A549 (cell line): ENCODE measurements at regions not wholly inside any gene's neighbourhood (a gene's known extent, or its start where the extent isn't known, plus 50 kb on each side); places are given as distances from the start of the nearest gene placed in this dataset.
"Not testable (repeated sequence)": the region's sequence is repeated elsewhere in the genome, so short reads cannot be mapped to it uniquely, and the experiment has no call there.

ENCODE experiments used
- E2F6 ChIP-seq: IDR thresholded peaks from 2 replicates; pipeline ENCODE4 v1.6.1; 2012; ENCODE audit warnings: low read depth, borderline replicate concordance
- ELK1 ChIP-seq: fragments of 150-350 bp; IDR thresholded peaks from 2 replicates; pipeline ENCODE4 v1.6.1; 2014; ENCODE audit warnings: low read depth, mild to moderate bottlenecking, low read length
- EP300 ChIP-seq, 2 experiments: fragments of >200 bp; sonication (Bioruptor Twin); formaldehyde crosslinking; IDR thresholded peaks; 2 replicates in 1 of 2; 3 replicates in 1 of 2; pipeline ENCODE4 v1.6.1; 2016 to 2017
- JUNB ChIP-seq: fragments of >200 bp; sonication (Bioruptor Twin); formaldehyde crosslinking; IDR thresholded peaks from 2 replicates; pipeline ENCODE4 v1.6.1; 2016
- PBX3 ChIP-seq: IDR thresholded peaks from 2 replicates; pipeline ENCODE4 v1.6.1; 2012
- POLR2A ChIP-seq: IDR thresholded peaks from 2 replicates; pipeline ENCODE4 v1.6.1; 2012; ENCODE audit warnings: mild to moderate bottlenecking, low read length
- POLR2AphosphoS2 ChIP-seq: conservative IDR thresholded peaks from 2 replicates; pipeline ENCODE4 v1.6.1; 2012; ENCODE audit warnings: low read length, improper control_type of control experiment, inconsistent platforms
- SREBF2 ChIP-seq: fragments of 450-650 bp; IDR thresholded peaks from 2 replicates; pipeline ENCODE4 v1.6.1; 2014; ENCODE audit warnings: mild to moderate bottlenecking, moderate library complexity
- TF ChIP-seq, protein P1 (sequence below): fragments of 450-650 bp; IDR thresholded peaks from 2 replicates; pipeline ENCODE4 v1.6.1; 2014; ENCODE audit warnings: antibody characterized with exemption
- TF ChIP-seq, protein P2 (sequence below): fragments of >200 bp; sonication (Bioruptor Twin); formaldehyde crosslinking; IDR thresholded peaks from 3 replicates; pipeline ENCODE4 v1.6.1; 2016

DNA sequence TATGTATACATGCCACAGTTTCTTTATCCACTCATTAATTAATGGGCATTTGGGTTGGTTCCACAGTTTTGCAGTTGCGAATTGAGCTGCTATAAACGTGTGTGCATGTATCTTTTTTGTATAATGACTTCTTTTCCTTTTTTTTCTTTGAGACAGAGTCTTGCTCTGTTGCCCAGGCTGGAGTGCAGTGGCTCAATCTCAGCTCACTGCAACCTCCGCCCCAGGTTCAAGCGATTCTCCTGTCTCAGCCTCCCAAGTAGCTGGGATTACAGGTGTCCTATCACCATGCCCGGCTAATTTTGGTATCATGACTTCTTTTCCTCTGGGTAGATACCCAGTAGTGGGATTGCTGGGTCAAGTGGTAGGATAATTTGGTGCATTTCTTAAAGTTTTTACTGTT lies 211.4 kb downstream of the BCAS1 start:
- TF ChIP-seq, protein P1, sequence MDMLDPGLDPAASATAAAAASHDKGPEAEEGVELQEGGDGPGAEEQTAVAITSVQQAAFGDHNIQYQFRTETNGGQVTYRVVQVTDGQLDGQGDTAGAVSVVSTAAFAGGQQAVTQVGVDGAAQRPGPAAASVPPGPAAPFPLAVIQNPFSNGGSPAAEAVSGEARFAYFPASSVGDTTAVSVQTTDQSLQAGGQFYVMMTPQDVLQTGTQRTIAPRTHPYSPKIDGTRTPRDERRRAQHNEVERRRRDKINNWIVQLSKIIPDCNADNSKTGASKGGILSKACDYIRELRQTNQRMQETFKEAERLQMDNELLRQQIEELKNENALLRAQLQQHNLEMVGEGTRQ, result not testable (repeated sequence)
- not testable (repeated sequence) for TF ChIP-seq EP300 (IDR thresholded peaks at IDR 0.05); POLR2A; JUNB; E2F6; ELK1; POLR2AphosphoS2; PBX3; SREBF2
- TF ChIP-seq, protein P2, sequence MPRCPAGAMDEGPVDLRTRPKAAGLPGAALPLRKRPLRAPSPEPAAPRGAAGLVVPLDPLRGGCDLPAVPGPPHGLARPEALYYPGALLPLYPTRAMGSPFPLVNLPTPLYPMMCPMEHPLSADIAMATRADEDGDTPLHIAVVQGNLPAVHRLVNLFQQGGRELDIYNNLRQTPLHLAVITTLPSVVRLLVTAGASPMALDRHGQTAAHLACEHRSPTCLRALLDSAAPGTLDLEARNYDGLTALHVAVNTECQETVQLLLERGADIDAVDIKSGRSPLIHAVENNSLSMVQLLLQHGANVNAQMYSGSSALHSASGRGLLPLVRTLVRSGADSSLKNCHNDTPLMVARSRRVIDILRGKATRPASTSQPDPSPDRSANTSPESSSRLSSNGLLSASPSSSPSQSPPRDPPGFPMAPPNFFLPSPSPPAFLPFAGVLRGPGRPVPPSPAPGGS, result not testable (repeated sequence)
